ENCODE measurements at regions not wholly inside any gene's neighbourhood (a gene's known extent, or its start where the extent isn't known, plus 50 kb on each side); places are given as distances from the start of the nearest gene placed in this dataset.

GRCh38 chr7:46192271-46192670 lies 271.2 kb upstream of the IGFBP3 start:
- Mint-ChIP-seq H3K4me1 (no peaks in the 10 kb centered on the region), H3K27me3 (no peaks in the 10 kb centered on the region), H3K27ac (no peak overlapping the region), H3K9me3 (peaks cover 0 to 5% (median under 1%) of the 10 kb centered on the region in 8 donors), H3K4me3 (no peak overlapping the region), H3K36me3 (no peaks in the 10 kb centered on the region)
- Histone ChIP-seq H3K27me3 (ENCODE audit: insufficient read depth, low read length) (no peaks in the 10 kb centered on the region), H3K36me3 (ENCODE audit: insufficient read depth, low read length) (no peaks in the 10 kb centered on the region), H3K4me1 (ENCODE audit: insufficient read depth, low read length) (no peaks in the 10 kb centered on the region), H3K27ac (ENCODE audit: low read depth, low read length) (no peak overlapping the region), H3K9me3 (ENCODE audit: control insufficient read depth in 1 of 2, low read length in 2 of 2) (no peaks in the 10 kb centered on the region), H3K4me3 (ENCODE audit: low read length in 2 of 2) (no peak overlapping the region)
- ChIA-PET CTCF (ENCODE audit: partially characterized antibody) (no interaction called here), POLR2A (ENCODE audit: partially characterized antibody) (no interaction called here)
- intact Hi-C loops (cut with micrococcal nuclease), result no loop called here
- no peak for DNase-seq

DNA sequence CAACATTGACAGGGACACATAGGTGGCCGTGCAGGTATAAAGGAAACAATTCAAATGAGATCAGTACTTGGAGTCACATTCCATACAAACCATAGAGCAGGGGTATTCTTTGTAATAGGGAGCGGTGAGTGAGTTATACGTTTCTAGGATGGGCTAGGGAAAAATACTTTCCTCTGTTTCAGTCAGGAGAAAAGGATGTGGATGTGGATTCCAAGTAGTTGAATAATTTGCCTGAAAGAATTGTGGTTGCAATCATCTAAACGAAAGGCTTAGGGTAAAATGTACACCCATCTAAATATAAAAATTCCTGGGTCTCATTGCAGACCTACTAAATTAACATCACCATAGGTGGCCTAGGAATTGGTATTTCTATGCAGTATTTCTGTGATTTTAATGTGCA lies 270.7 kb upstream of the IGFBP3 start:
- H3K9me3 ChIP-seq (ENCODE audit: control insufficient read depth in 1 of 2, low read length in 2 of 2), result no peaks in the 10 kb centered on the region
- no peak for DNase-seq
- ChIA-PET POLR2A (ENCODE audit: partially characterized antibody) (no interaction called here), CTCF (ENCODE audit: partially characterized antibody) (no interaction called here)
- no peak overlapping the region for H3K4me3 Mint-ChIP-seq
- peaks cover 0 to 5% (median under 1%) of the 10 kb centered on the region in 8 donors for H3K9me3 Mint-ChIP-seq
- H3K27me3 ChIP-seq (ENCODE audit: insufficient read depth, low read length), result no peaks in the 10 kb centered on the region
- no peak overlapping the region for H3K27ac Mint-ChIP-seq
- no peaks in the 10 kb centered on the region for H3K4me1 Mint-ChIP-seq
- intact Hi-C loops (cut with micrococcal nuclease), result no loop called here
- no peaks in the 10 kb centered on the region for H3K4me1 ChIP-seq (ENCODE audit: insufficient read depth, low read length)
- H3K27ac ChIP-seq (ENCODE audit: low read depth, low read length), result no peak overlapping the region
- H3K36me3 Mint-ChIP-seq, result no peaks in the 10 kb centered on the region
- no peaks in the 10 kb centered on the region for H3K27me3 Mint-ChIP-seq
- no peak overlapping the region for H3K4me3 ChIP-seq (ENCODE audit: low read length in 2 of 2)
- no peaks in the 10 kb centered on the region for H3K36me3 ChIP-seq (ENCODE audit: insufficient read depth, low read length)

- H3K4me1 Mint-ChIP-seq, result no peaks in the 10 kb centered on the region
- DNase-seq, result no peak
- no peak overlapping the region for H3K27ac ChIP-seq (ENCODE audit: low read depth, low read length)
- CTCF ChIA-PET (ENCODE audit: partially characterized antibody), result no interaction called here
- intact Hi-C loops (cut with micrococcal nuclease), result no loop called here
- no peak overlapping the region for H3K4me3 Mint-ChIP-seq
- H3K9me3 Mint-ChIP-seq, result peaks cover 0 to 5% (median under 1%) of the 10 kb centered on the region in 8 donors
- H3K27ac Mint-ChIP-seq, result no peak overlapping the region
- no peaks in the 10 kb centered on the region for H3K4me1 ChIP-seq (ENCODE audit: insufficient read depth, low read length)
- POLR2A ChIA-PET (ENCODE audit: partially characterized antibody), result no interaction called here
- no peaks in the 10 kb centered on the region for H3K36me3 Mint-ChIP-seq
- H3K4me3 ChIP-seq (ENCODE audit: low read length in 2 of 2), result no peak overlapping the region
- no peaks in the 10 kb centered on the region for H3K27me3 Mint-ChIP-seq
- H3K27me3 ChIP-seq (ENCODE audit: insufficient read depth, low read length), result no peaks in the 10 kb centered on the region
- H3K36me3 ChIP-seq (ENCODE audit: insufficient read depth, low read length), result no peaks in the 10 kb centered on the region
- no peaks in the 10 kb centered on the region for H3K9me3 ChIP-seq (ENCODE audit: control insufficient read depth in 1 of 2, low read length in 2 of 2)
These were observed 270.2 kb upstream of the IGFBP3 start for GRCh38 chr7:46191296-46191695.

DNA sequence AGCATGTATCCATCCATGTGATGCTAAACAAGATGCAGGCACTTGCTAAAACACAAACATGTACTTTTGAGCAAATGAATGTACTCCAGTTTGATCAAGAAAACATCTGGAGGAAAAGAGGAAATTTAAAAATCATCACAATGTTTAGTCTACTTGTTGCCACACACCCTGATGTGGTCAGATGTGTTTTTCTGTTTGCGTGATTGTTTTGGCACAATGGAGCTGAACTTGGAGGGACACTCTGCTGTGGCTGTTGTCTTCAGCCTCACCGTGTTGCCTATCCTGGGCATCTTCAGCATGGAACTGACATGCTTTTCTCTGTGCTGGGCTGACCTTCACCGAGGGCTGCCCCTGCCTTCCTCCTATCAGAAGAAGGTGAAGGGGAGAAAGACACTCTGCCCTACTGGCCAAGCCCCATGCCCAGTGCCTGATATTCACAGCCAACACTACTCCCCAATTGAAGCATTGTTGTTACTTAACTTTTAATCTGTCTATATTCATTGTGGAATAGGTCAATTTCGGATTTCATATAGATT lies 268.3 kb upstream of the IGFBP3 start:
- no peak for DNase-seq
- peaks cover 0 to 9% (median 1%) of the 10 kb centered on the region in 8 donors for H3K9me3 Mint-ChIP-seq
- Histone ChIP-seq H3K36me3 (ENCODE audit: insufficient read depth, low read length) (no peaks in the 10 kb centered on the region), H3K27me3 (ENCODE audit: insufficient read depth, low read length) (no peaks in the 10 kb centered on the region), H3K4me1 (ENCODE audit: insufficient read depth, low read length) (no peaks in the 10 kb centered on the region), H3K4me3 (ENCODE audit: low read length in 2 of 2) (no peak overlapping the region), H3K27ac (ENCODE audit: low read depth, low read length) (no peak overlapping the region), H3K9me3 (ENCODE audit: control insufficient read depth in 1 of 2, low read length in 2 of 2) (no peaks in the 10 kb centered on the region)
- no peak overlapping the region for H3K27ac Mint-ChIP-seq
- no peak overlapping the region for H3K4me3 Mint-ChIP-seq
- no peaks in the 10 kb centered on the region for H3K36me3 Mint-ChIP-seq
- ChIA-PET CTCF (ENCODE audit: partially characterized antibody) (interaction anchor here (0.8 kb wide), 1 partner anchor 37 kb away, joined by 3 read pairs; no protein-coding TSS in a partner anchor), POLR2A (ENCODE audit: partially characterized antibody) (no interaction called here)
- intact Hi-C loops (cut with micrococcal nuclease), result no loop called here
- H3K27me3 Mint-ChIP-seq, result no peaks in the 10 kb centered on the region
- H3K4me1 Mint-ChIP-seq, result no peaks in the 10 kb centered on the region

- Mint-ChIP-seq H3K36me3 (no peaks in the 10 kb centered on the region), H3K27ac (peak overlapping the region in 1 of 7 donors; percentile 35), H3K27me3 (no peaks in the 10 kb centered on the region), H3K4me3 (no peak overlapping the region), H3K4me1 (no peaks in the 10 kb centered on the region), H3K9me3 (peaks cover 2 to 19% (median 5%) of the 10 kb centered on the region in 8 donors)
- POLR2A ChIA-PET (ENCODE audit: partially characterized antibody), result no interaction called here
- Histone ChIP-seq H3K36me3 (ENCODE audit: insufficient read depth, low read length) (no peaks in the 10 kb centered on the region), H3K4me3 (ENCODE audit: low read length in 2 of 2) (no peak overlapping the region), H3K27me3 (ENCODE audit: insufficient read depth, low read length) (no peaks in the 10 kb centered on the region), H3K9me3 (ENCODE audit: control insufficient read depth in 1 of 2, low read length in 2 of 2) (no peaks in the 10 kb centered on the region), H3K27ac (ENCODE audit: low read depth, low read length) (no peak overlapping the region), H3K4me1 (ENCODE audit: insufficient read depth, low read length) (no peaks in the 10 kb centered on the region)
- intact Hi-C loops (cut with micrococcal nuclease), result no loop called here
- no peak for DNase-seq
- CTCF ChIA-PET (ENCODE audit: partially characterized antibody), result no interaction called here
These were observed 265.1 kb upstream of the IGFBP3 start for GRCh38 chr7:46186131-46186530.

DNA sequence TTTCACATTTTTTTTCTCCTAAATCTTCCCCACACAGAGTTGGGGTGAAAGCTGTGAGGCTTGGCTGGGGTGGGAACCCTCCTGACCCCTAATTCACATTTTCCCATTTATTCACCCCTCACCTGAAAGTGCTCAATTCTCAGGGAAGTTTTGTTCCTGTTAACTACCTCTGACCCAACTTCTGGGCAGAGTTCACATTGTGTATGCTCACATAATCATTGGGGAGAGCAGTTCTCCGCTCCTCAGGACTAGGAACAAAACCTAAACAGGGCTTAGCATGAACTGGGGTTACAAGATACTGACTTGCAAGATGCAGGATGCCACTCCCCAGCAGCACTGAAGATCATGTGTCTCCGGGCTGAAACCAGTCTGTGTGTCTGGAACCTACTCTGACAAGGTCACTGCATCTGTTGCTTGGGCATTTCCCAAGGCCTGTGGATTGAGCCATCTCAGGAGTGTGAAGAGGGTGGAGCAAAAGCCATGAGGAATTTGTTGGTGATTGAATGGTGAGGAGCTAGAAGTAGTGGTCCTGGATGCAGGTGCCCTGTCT lies 258.1 kb upstream of the IGFBP3 start:
- DNase-seq, result no peak
- intact Hi-C loops (cut with micrococcal nuclease), result no loop called here
- Histone ChIP-seq H3K27me3 (ENCODE audit: insufficient read depth, low read length) (no peaks in the 10 kb centered on the region), H3K36me3 (ENCODE audit: insufficient read depth, low read length) (no peaks in the 10 kb centered on the region), H3K27ac (ENCODE audit: low read depth, low read length) (no peak overlapping the region), H3K9me3 (ENCODE audit: control insufficient read depth in 1 of 2, low read length in 2 of 2) (no peaks in the 10 kb centered on the region), H3K4me1 (ENCODE audit: insufficient read depth, low read length) (no peaks in the 10 kb centered on the region), H3K4me3 (ENCODE audit: low read length in 2 of 2) (no peak overlapping the region)
- H3K4me3 Mint-ChIP-seq, result no peak overlapping the region
- POLR2A ChIA-PET (ENCODE audit: partially characterized antibody), result no interaction called here
- no peaks in the 10 kb centered on the region for H3K27me3 Mint-ChIP-seq
- no peaks in the 10 kb centered on the region for H3K4me1 Mint-ChIP-seq
- H3K9me3 Mint-ChIP-seq, result peaks cover 2 to 22% (median 7%) of the 10 kb centered on the region in 8 donors
- CTCF ChIA-PET (ENCODE audit: partially characterized antibody), result no interaction called here
- no peak overlapping the region for H3K27ac Mint-ChIP-seq
- H3K36me3 Mint-ChIP-seq, result no peaks in the 10 kb centered on the region

DNA sequence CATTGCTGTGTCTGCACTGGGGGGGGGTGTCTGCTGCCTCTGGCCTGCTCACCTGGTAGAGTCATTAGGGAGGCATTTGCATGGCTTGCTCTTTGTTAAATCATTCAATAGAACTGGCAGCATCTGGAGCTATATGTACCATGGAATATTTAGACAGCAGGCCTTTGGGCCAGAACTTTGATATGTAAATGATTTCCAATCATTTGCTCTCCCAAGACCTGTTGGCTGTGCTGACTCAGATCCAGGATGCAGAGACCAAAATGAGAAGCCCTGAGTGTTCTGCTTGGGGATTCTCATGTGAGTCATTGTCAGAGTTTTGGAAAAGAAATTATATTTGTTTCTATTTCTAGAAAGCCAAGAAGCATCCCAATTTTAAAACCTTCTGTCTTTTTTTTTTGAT lies 257.6 kb upstream of the IGFBP3 start:
- no peak overlapping the region for H3K4me3 ChIP-seq (ENCODE audit: low read length in 2 of 2)
- POLR2A ChIA-PET (ENCODE audit: partially characterized antibody), result no interaction called here
- Mint-ChIP-seq H3K27me3 (no peaks in the 10 kb centered on the region), H3K27ac (no peak overlapping the region), H3K4me1 (no peaks in the 10 kb centered on the region), H3K4me3 (no peak overlapping the region), H3K9me3 (peaks cover 2 to 22% (median 7%) of the 10 kb centered on the region in 8 donors), H3K36me3 (no peaks in the 10 kb centered on the region)
- intact Hi-C loops (cut with micrococcal nuclease), result no loop called here
- no peak overlapping the region for H3K27ac ChIP-seq (ENCODE audit: low read depth, low read length)
- no peaks in the 10 kb centered on the region for H3K36me3 ChIP-seq (ENCODE audit: insufficient read depth, low read length)
- no peak for DNase-seq
- H3K4me1 ChIP-seq (ENCODE audit: insufficient read depth, low read length), result no peaks in the 10 kb centered on the region
- no peaks in the 10 kb centered on the region for H3K27me3 ChIP-seq (ENCODE audit: insufficient read depth, low read length)
- H3K9me3 ChIP-seq (ENCODE audit: control insufficient read depth in 1 of 2, low read length in 2 of 2), result no peaks in the 10 kb centered on the region
- CTCF ChIA-PET (ENCODE audit: partially characterized antibody), result no interaction called here

- no peak for DNase-seq
- Mint-ChIP-seq H3K27ac (peak overlapping the region in 1 of 7 donors; percentile 73), H3K36me3 (no peaks in the 10 kb centered on the region), H3K9me3 (peaks cover 2 to 20% (median 6%) of the 10 kb centered on the region in 8 donors), H3K4me1 (no peaks in the 10 kb centered on the region), H3K27me3 (no peaks in the 10 kb centered on the region), H3K4me3 (no peak overlapping the region)
- H3K27me3 ChIP-seq (ENCODE audit: insufficient read depth, low read length), result no peaks in the 10 kb centered on the region
- ChIA-PET POLR2A (ENCODE audit: partially characterized antibody) (no interaction called here), CTCF (ENCODE audit: partially characterized antibody) (no interaction called here)
- intact Hi-C loops (cut with micrococcal nuclease), result no loop called here
- H3K36me3 ChIP-seq (ENCODE audit: insufficient read depth, low read length), result no peaks in the 10 kb centered on the region
- no peak overlapping the region for H3K27ac ChIP-seq (ENCODE audit: low read depth, low read length)
- no peaks in the 10 kb centered on the region for H3K4me1 ChIP-seq (ENCODE audit: insufficient read depth, low read length)
- H3K9me3 ChIP-seq (ENCODE audit: control insufficient read depth in 1 of 2, low read length in 2 of 2), result no peaks in the 10 kb centered on the region
- H3K4me3 ChIP-seq (ENCODE audit: low read length in 2 of 2), result no peak overlapping the region
These were observed 256.7 kb upstream of the IGFBP3 start for GRCh38 chr7:46177821-46178220.
